NCI-H2081 treated with DMSO at 0.1 percent for 48 hours (cell line): ENCODE measurements at regions not wholly inside any gene's neighbourhood (a gene's known extent, or its start where the extent isn't known, plus 50 kb on each side); places are given as distances from the start of the nearest gene placed in this dataset.

Source experiments
- DNase-seq: peaks from one replicate; lab custom pipeline; 2025; lab: John Stamatoyannopoulos, UW

DNA sequence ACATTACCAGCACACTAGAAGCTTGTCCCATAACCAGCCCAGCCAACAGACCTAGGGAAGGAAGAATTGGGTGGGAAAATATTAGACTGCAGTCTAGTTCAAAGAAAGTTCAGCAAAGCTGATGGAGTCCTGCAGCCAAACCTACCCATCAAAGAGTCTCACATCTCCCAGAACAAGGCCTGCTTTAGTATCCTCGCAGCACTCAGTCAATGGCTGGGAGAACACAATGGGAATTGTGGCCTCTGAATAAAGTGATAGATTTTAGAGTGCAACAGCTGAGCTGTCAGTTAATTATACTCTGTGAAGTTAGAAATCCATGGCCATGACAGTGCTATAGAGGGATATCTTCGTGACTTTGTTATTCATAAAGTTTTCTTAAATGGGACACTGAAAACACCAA lies 207.2 kb upstream of the NAALADL2 start:
- no peak for DNase-seq

DNA sequence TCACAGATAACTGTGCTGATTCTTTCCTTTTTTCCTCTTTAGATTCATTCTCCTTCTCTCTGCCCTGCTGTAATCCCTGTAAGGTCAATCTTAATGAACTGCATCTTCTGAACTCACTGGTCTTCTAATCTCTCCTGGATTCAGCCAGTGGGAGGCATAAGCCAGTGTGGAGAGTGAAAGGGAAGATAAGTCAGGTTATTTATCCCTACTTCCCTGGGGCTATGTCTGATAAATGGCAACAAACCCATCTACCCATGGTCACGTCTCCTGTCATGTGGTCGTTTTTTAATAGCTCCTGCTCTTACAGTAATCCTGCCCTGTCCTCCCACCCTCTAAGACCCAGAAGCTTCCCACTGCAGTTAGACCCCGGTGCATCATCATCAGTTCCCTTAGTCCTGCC lies 199.6 kb upstream of the NAALADL2 start:
- no peak for DNase-seq

DNA sequence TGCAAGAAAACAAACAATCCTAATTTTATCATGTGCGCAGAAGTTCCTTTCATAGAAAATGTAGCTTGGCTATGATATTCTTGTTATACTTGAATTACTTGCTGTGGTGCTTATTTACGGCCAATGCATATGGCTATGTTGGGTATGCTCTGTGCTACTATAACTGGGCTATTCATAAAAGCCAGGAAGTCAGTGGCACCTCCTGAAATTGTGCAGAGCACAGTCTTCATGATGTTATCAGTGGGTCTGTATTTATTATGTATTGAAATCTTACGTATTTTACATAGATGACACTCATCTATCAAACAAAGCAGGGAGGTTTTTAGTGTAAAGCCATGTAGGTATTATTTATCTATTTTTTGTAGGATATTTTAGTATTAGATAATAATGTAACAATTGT lies 196.5 kb upstream of the NAALADL2 start:
- DNase-seq: no peak

DNA sequence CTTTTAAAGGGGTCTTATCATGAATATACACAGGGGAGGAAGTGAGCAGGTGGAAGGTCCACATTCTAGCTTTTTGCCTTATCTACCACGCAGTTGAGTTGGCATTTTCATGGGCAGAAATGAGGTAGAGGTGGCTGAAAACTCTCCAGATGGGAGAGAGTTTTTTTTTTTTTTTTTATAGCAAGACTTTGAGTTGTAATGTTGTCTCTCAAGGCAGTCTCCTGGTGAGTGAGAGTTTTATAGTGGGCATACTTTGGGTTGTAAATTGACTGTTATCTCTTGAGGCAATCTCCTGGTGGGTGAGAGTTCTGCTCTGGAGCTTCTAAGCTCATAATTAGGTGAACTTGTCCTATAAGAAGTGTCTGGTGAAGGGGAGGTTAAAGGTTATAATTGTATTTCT lies 191.7 kb upstream of the NAALADL2 start:
- no peak for DNase-seq

DNA sequence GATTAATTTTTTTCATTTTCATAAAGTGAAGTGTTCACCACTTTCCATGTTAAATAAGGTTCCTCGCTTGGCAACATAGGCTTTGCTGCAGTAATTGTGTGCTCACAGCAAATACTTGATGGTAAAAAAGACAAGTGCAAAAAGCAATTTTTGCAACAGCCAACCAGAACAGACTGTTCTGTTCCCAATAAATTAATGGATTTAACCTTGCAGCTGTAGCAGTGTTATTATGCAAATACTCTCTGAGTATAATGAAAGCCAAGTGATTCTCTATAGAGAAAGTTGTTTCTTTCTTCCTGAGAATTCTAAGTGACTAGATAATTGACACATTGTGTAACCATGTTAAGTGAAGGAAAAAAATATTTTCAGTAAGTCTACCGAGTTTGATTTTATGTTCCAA lies 183.7 kb upstream of the NAALADL2 start:
- DNase-seq: no peak

DNA sequence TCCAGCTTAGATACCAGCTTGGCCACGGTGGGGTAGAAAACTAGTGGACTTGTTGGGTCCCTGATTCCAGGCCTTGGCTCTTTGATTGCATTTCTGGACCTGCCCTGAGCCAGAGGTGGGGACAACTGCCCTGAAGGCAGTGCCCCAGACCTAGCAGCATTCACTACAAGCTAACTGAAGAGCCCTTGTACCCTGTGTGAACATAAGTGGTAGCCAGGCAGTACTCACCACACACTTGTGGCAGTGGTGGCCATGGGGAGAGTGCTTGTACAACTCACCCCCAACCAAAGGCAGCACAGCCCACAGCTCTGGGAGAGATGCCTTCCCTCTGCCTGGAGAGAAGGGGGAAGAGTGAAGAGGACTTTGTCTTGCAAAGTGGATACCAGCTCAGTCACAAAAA lies 177.3 kb upstream of the NAALADL2 start:
- no peak for DNase-seq

DNA sequence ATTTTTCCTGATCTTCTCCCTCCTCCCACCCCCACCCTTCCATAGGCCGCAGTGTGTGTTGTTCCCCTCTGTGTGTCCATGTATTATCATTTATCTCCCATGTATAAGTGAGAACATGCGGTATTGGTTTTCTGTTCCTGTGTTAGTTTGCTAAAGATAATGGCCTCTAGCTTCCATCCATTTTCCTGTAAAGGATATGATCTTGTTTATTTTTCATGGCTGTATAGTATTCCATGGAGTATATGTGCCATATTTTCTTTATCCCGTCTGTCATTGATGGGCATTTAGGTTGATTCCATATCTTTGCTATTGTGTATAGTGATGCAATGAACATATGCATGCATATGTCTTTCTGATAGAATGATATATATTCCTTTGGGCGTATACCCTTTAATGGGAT lies 173.3 kb upstream of the NAALADL2 start:
- DNase-seq: no peak

DNA sequence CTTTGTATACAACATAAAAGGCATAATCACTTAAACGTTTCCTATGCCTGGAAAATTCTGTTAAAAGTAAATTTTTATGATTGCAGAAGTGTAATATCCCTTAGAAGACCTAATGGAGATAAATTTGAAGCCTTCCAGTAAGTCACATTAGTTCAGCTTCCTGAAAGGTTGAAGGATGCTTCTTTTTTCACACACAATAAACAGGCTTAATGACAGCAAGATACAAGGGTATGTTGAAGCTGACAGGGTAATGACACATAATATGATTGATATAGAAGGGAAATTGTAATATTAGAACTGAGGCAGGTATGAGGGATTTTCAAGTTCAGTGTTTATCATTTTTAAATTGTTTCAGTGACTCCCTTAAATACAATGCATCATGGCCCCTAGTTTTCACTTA lies 161.8 kb upstream of the NAALADL2 start:
- DNase-seq: no peak

DNA sequence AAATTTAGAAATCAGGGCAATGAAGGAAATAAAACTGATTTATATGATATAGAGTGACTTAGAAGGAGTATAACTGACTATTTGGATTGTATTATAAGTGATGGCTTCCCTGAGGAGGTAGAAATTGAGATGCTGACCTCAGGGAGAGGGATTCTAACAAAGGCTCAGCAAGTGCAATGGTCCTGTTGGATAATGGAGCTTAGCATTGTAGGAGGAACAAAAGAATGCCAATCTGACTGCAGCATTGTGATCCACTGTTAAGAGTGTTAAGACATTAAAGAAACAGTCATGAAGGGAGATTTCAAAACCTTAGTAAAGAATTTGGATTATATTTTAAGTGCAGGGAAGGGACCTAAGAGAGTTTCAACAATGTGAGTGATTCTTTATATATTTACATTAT lies 158.4 kb upstream of the NAALADL2 start:
- DNase-seq: no peak

DNA sequence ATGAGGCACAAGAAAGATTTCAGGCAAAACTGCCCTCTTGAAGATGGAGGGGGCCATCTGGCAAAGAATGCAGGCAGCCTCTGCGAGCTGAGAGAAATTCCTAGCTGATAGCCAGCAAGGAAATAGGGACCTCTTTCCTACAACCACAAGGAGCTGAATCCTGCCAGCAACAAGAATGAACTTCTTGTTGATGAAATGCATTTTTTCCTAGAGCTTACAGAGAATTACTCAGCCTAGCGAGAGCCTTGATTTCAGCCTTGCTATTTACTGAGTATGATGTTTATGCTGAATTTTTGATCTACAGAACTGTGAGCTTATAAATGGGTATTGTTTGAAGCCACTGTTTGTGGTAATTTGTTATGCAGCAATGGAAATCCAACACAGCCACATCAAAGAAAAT lies 148.5 kb upstream of the NAALADL2 start:
- no peak for DNase-seq

DNA sequence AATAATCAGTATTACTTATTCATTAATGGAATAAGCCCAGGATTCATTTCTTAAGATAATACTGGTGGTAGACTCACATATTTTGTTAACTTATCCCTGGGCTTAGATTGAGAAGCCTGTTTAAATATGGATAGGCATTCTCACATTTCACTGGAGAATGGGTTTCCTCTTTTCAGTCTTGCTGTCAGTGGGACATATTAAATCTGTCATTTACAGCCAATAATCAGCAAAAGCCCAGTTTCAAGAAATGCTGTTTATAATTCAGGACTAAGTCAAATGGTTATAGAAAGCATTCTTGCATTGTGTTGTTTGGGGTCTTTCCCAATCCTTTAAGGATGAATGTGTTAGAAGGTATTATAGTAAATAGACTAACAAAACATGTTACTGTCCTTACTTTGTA lies 143.7 kb upstream of the NAALADL2 start:
- no peak for DNase-seq

DNA sequence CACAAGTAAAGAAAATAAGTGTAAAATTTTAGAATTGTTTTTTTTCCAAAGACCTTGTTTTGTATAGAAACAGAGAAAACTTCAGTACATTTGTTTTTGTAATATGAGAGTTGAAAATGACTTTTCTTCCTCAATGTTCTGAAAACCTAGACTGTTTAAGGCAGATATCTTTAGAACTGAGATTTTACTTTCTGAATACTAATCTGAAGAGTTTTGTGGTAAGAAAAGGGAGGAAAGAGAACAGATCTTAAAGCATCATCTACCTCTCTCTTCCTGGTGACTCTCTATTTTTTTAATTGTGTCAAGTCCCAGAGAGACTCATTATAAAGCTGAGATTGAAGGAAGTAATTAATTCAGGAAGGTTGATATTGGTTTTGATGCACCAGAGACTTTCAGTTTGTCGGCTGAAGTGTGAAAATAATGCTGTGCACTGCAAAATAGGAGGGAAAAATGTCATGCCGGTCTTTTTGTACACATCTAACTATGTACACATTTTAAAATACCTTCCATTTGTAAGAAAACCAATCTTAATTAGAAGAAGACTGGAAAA lies 142.1 kb upstream of the NAALADL2 start:
- DNase-seq: no peak

DNA sequence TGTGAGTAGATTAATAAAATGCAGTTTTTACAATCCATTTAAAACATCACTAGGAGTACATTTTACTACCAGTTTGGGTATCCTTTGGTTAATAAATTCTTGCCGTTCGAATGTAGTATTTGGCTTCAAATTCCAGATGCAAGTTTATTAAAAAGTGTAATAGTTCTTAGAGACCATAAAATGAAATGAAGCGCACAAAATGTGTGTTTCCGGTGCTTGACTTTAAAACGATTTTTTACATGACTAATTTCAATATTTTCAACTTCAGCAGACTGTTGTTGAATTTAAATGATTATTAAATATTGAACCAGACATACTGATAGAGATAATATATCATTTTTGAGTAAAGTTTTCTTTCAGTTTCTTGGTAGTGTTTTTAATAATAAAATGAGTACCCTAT lies 138.4 kb upstream of the NAALADL2 start:
- no peak for DNase-seq

DNA sequence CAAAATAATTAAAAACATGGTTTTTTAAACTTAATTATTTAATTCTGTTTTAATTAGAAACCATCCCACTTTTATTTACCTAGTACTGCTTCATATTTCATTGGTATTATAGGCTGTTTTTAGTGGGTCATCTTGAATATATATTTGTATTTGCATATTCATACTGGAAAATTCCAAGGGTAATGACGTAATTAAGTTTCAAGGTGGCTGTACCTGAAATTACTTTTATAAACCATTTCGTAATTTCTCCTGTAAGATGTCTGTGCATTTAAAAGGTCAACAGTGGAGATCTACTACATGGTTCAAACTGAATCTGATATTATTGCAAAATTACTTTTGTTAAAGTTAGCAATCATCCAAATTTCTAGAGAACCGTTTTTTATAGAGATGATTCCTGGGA lies 133.8 kb upstream of the NAALADL2 start:
- DNase-seq: no peak

DNA sequence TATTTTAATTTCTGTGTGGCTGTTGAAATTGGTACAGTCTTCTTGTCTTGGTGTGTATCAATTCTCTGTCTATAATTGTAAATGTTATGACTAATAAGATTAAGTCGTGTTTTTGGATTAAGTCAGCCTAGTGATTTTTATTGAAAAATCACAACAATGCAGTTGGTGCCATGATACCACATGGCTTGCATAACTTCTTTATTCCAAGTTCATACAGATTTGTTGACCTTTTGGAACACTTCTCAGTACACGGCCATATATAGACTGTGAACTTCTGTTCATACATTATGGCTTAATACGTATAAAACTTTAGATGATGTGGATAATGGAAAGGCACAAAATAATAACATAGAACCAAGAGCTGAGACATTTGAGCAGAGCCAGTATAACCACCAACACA lies 121.2 kb upstream of the NAALADL2 start:
- DNase-seq: no peak

DNA sequence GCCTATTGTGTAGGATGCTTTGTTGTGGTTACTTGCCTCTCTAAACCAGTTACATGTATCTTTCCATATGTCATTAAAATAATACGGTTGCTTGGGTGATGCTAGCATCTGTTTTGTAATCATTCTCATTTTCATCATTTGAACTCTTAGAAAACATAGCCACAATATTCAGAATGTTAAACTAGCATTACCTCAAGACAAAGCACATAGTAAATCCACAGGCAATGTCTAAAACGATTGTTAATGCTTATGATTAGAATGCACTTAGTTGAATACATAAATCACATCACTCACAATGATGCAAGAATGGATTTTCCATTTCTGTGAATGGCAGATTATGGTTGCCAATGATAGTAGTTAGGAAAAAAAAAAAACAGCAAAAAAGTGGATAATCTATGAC lies 110.0 kb upstream of the NAALADL2 start:
- no peak for DNase-seq

DNA sequence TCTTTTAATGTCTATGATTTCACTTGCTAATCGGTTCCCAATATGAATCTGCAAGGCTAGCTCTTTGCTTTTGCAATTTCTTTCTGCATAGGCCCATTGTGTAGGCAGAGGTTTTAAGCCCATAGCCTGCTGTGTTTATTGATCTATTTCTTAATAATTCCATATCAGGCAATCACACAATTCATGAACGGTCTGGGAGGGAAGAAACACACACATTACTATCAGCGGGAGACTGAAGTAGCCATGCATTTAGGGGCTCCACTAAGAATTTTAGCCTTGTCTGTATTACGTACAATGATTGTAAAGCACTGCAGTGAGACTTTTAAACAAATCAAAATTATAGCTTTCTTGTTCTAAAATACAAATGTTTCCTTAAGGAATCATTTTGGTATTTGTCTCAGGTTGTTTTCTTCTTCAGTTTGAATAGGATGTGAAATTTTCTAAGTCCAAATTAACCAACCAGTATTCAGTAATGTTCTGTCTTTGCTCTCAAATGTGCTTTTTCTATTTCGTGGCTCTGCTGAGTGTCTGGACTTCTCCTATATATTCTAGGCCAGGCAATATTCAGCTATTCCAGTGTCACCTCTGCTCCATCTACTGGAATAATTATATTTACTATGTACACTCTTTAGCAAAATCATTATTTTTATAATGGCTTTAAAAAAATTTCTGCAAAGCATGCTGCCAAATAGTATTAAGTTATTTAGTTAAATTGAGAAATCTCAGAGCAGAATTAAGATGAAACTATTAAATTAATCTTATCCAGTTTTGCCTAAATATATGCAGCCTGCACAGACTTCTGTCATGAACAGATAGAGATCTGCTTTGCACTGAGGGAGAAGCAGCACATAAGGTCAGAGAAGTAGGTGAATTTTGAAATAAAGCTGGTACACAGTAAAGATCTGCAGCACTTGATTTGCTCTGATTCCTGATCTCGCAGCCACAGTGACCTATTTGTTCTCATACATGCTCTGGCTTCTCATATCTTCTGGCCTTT lies 103.0 kb upstream of the NAALADL2 start:
- peak; percentile 53 for DNase-seq

DNA sequence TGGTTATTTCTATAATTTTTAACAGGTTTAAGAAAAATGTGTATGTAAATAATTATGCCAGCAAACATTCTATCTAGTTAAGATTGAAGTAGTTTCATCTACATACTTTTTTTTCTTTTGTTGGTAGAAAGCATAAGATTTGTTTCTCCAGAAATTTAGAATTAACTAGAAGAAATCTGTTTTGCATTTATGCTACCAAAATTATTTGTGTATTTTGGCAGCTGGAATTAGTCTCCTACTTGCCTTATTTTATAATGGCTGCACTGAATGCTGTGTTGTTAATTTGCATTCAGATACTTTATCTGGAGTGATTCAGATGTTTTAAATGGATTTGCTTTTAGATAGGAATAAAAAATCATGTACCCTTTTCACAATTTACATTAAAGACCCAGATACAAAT lies 100.2 kb upstream of the NAALADL2 start:
- no peak for DNase-seq

DNA sequence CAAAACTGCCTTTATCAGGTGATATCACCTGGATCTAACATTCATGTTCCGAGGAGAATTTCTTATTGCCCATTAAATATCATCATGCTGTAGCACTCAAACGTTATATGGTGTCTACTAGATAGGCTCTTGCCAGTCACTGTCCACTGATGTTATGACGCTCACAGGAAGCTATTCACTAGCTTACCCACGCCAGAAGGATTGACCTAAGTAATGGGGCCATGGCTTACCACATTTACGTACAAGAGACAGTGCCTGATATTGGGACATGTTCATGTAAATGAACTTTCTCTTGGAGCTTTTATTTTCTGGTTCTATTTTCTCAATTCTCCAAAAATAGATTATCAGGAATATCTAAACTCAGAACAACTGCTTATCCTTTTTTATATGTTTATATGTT lies 91.7 kb upstream of the NAALADL2 start:
- no peak for DNase-seq

DNA sequence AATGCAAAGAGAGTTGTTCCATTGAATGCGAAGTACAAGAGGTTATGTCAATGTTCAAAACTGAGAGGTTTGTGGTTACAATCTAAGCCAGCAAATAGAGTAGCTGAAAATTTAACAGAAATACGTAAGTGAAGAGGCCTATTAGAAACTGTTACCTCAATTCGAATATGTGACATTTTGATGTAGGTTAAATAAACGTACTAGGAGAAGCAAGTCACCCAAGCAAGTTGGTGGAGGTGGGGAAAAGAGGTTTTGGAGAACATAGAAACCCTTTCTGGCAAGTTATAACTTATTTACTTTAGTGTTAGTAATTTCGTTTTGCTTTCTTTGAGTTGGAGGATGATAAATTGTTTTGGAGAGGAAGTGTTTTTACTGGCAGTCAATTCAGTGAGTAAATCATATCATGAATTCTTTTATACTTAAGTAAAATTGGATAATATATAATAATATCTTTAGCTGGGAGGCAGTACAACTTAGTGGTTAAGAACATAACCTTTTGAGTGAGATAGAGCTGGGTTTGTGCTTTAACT lies 91.2 kb upstream of the NAALADL2 start:
- no peak for DNase-seq

DNA sequence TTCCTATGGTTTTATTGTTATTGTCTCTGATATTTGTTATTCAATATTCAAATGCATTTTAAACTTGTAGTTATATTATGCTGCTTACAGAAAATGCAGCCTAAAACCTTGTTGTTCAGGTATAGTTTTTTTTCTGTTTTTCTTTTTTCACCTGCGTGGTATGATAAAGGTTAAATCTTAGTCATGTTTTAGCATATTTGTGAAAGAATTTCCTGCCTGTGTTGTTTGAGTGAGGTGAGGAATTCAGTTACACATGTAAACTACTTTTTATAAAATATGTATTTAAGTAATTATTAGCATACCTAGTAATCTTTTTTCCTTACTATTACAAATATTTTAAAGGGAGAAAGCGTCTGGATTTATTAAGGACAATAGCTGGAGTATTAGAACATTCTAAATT lies 90.0 kb upstream of the NAALADL2 start:
- no peak for DNase-seq

DNA sequence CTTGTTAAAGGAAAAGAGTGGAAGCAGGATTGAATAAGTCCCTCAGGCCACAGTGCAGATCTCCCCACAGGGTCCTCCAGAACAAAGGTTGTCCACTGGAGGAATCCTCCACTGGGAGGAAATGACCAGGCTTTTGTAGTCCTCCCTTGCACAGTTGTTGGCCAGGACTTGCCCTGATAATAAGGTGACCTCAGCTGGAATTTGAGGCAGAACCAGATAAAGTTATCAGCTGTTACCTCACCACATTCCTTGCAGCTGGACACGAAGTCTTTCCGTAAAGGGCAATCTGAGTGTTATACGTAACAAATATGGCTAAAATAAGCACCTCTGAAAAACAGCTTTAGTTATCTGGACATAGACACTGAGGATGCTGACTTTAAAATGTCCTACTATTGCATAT lies 83.5 kb upstream of the NAALADL2 start:
- no peak for DNase-seq

DNA sequence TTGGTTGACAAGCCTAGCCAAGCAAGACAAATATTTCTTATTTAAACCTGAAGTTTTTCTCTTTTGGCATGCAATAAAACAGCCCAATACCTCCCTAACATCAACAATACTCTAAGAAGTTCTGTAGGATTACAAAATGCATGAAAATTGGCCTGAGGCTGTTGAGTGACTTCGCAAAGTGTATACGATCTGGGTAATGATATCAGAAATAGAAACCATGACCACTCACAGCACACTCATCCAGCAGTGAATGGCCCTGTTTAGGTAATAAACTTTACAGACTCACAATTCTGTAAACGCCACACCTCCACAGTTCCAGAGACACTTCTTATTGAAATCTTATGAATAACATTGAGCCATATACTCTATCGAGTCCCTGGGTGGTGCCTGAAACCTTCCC lies 83.0 kb upstream of the NAALADL2 start:
- no peak for DNase-seq

DNA sequence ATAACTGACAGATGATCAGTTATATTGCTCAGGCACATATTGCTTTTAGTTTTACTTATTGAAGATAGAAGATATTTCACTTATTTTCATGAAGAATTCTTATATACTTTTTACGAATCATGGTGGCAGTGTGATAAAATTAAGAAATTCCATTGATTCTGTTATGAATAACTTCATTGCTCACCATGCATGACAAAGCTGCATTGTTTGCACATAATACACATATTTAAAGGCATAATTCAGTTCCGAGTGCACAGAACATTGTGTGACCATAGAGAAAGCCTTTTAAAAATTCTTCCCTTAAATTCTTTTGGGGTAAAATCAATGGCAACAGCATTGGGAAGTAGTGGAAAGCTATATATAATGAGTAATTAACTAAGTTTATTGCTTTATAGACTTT lies 82.5 kb upstream of the NAALADL2 start:
- DNase-seq: no peak
